Epithelial cell of esophagus (primary cell): ENCODE measurements at regions not wholly inside any gene's neighbourhood (a gene's known extent, or its start where the extent isn't known, plus 50 kb on each side); places are given as distances from the start of the nearest gene placed in this dataset.

ENCODE experiments used
- DNase-seq: peaks from one replicate; pipeline ENCODE4 v3.0.0; 2010; ENCODE audit warnings: low read depth
- H3K4me3 ChIP-seq: 2 replicates; pipeline ENCODE4 v1.5.1; 2011; ENCODE audit warnings: mild to moderate bottlenecking, low read length, control low read depth
- CTCF ChIP-seq: IDR thresholded peaks from 2 replicates; pipeline ENCODE4 v1.5.1; 2011; ENCODE audit warnings: low read depth, mild to moderate bottlenecking, low read length, control low read depth, inconsistent platforms; ENCODE audit not compliant: insufficient read depth; ENCODE audit errors: missing control alignments

GRCh38 chr3:148191966-148192365 lies 505.7 kb upstream of the AGTR1 start:
- DNase-seq, result no peak
- H3K4me3 ChIP-seq, result no peak overlapping the region
- no peak for TF ChIP-seq CTCF

DNA sequence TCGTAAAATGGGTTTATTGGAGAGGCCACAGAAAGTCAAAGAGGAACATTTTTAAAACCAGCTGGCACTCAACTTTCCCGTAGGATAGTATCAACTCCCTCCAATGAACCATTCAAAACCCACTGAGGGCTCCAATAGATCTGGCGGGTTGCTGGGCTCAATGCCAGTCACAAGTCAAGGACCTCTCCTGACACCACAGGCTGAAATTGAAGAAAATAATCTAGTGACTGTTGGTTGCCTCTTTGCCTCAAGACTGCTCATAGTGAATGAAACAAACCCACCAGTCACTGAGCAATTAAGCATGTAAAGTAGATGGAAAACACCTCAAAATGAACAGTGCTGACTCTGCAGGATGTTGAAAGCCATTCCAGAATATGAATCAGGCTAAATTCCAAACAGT lies 500.6 kb upstream of the AGTR1 start:
- no peak for DNase-seq
- no peak overlapping the region for H3K4me3 ChIP-seq
- no peak for TF ChIP-seq CTCF

GRCh38 chr3:148202386-148202785 lies 495.3 kb upstream of the AGTR1 start:
- DNase-seq, result no peak
- TF ChIP-seq CTCF, result no peak
- H3K4me3 ChIP-seq, result no peak overlapping the region

GRCh38 chr3:148203297-148204010 lies 494.2 kb upstream of the AGTR1 start:
- DNase-seq, result no peak
- H3K4me3 ChIP-seq, result no peak overlapping the region
- no peak for TF ChIP-seq CTCF

GRCh38 chr3:148204131-148204530 lies 493.6 kb upstream of the AGTR1 start:
- TF ChIP-seq CTCF, result no peak
- DNase-seq, result no peak
- no peak overlapping the region for H3K4me3 ChIP-seq

- DNase-seq, result no peak
Observed at GRCh38 chr3:148205977-148206376, 491.7 kb upstream of the AGTR1 start.

More at GRCh38 chr3:148205977-148206376, 491.7 kb upstream of the AGTR1 start:
- TF ChIP-seq CTCF, result no peak
- H3K4me3 ChIP-seq, result no peak overlapping the region
